Transverse colon (tissue), 4 donors: ENCODE measurements at regions not wholly inside any gene's neighbourhood (a gene's known extent, or its start where the extent isn't known, plus 50 kb on each side); places are given as distances from the start of the nearest gene placed in this dataset.

ENCODE experiments used
- DNase-seq: peaks from one replicate; pipeline ENCODE4 v3.0.0-alpha.2; 2019
- H3K27ac ChIP-seq, 4 donors: fragments of 200-600 bp; sonication (generic); 2 replicates each; pipeline ENCODE4 v1.5.1; 2016 to 2018; ENCODE audit warnings: inconsistent platforms in 4 of 4
- H3K27me3 ChIP-seq: fragments of 200-600 bp; sonication (generic); 2 replicates; pipeline ENCODE4 v1.5.1; 2017; ENCODE audit warnings: inconsistent platforms
- H3K36me3 ChIP-seq, 4 donors: fragments of 200-600 bp; sonication (generic); 2 replicates each; pipeline ENCODE4 v1.5.1; 2017 to 2019; ENCODE audit warnings: inconsistent platforms in 4 of 4
- H3K4me1 ChIP-seq, 4 donors: fragments of 200-600 bp; sonication (generic); 2 replicates each; pipeline ENCODE4 v1.5.1; 2017 to 2020; ENCODE audit warnings: inconsistent platforms in 4 of 4
- H3K4me3 ChIP-seq, 4 donors: fragments of 200-600 bp; sonication (generic); 1 replicate in 1 of 4; 2 replicates in 3 of 4; pipeline versions ENCODE4 v1.5.1 to v1.6.1; 2017 to 2019; ENCODE audit warnings: inconsistent platforms in 4 of 4
- H3K9me3 ChIP-seq, 2 donors: fragments of 200-600 bp; sonication (generic); 2 replicates each; pipeline ENCODE4 v1.5.1; 2017 to 2019; ENCODE audit warnings: inconsistent platforms in 2 of 2
- CTCF ChIP-seq, 5 experiments: fragments of 200-600 bp in 3 of 5; fragments of 450-650 bp in 2 of 5; sonication (generic) in 3 of 5; IDR thresholded peaks; 1 replicate in 2 of 5; 2 replicates in 3 of 5; pipeline ENCODE4 v1.5.1; 2016 to 2017; ENCODE audit warnings: antibody characterized with exemption in 5 of 5, inconsistent platforms in 3 of 5, mild to moderate bottlenecking in 2 of 5, moderate library complexity in 1 of 5
- EP300 ChIP-seq: sonication (generic); formaldehyde crosslinking; IDR thresholded peaks from one replicate; pipeline ENCODE4 v1.6.1; 2017; ENCODE audit warnings: antibody characterized with exemption, low read depth
- POLR2A ChIP-seq: fragments of 450-650 bp; IDR thresholded peaks from one replicate; pipeline ENCODE4 v1.6.1; 2016; ENCODE audit warnings: antibody characterized with exemption, mild to moderate bottlenecking, moderate library complexity
- POLR2AphosphoS5 ChIP-seq, 3 donors: sonication (generic); formaldehyde crosslinking; IDR thresholded peaks; one replicate each; pipeline ENCODE4 v1.6.1; 2016; ENCODE audit warnings: antibody characterized with exemption in 3 of 3
- WGBS, 2 donors: methylation state at CpG; one replicate each; pipeline ENCODE4 v1.1.5; 2018; ENCODE audit warnings: low coverage in 1 of 2; 5-methylcytosine and 5-hydroxymethylcytosine counted together
- in situ Hi-C, 4 donors: fragments of 200-750 bp; cut with MboI; loops; one replicate each; pipeline versions ENCODE4 v1.15.0 to v1.15.1; 2017; ENCODE audit warnings: low sequenced_read_pairs in 3 of 4, low pct_ligation_motif_present in 1 of 4, low pct_unique_long_range_greater_than_20kb in 1 of 4
- intact Hi-C: fragments of 100-400 bp; cut with DNase I; formaldehyde crosslinking; loops from one replicate; pipeline ENCODE4 v1.15.1; 2023; ENCODE audit warnings: low total_unique reads

GRCh38 chr18:28313602-28314001 lies 136.7 kb upstream of the CDH2 start:
- no peak for TF ChIP-seq EP300
- no peak for TF ChIP-seq CTCF (IDR thresholded peaks at IDR 0.05)
- TF ChIP-seq POLR2AphosphoS5 (IDR thresholded peaks at IDR 0.05) = no peak
- TF ChIP-seq POLR2A = no peak
- H3K4me1 ChIP-seq = no peaks in the 10 kb centered on the region
- in situ Hi-C loops (no loop called here), intact Hi-C loops (no loop called here)
- H3K36me3 ChIP-seq = no peaks in the 10 kb centered on the region
- 66 to 74% methylated on average over 3 of the region's 3 CpGs for WGBS, 2 donors
- no peak overlapping the region for H3K4me3 ChIP-seq
- DNase-seq = no peak
- no peaks in the 10 kb centered on the region for H3K9me3 ChIP-seq
- no peaks in the 10 kb centered on the region for H3K27me3 ChIP-seq
- no peak overlapping the region for H3K27ac ChIP-seq

- Histone ChIP-seq H3K4me3 (no peak overlapping the region), H3K27me3 (no peaks in the 10 kb centered on the region), H3K4me1 (no peaks in the 10 kb centered on the region), H3K27ac (no peak overlapping the region), H3K36me3 (no peaks in the 10 kb centered on the region), H3K9me3 (no peaks in the 10 kb centered on the region)
- no peak for TF ChIP-seq EP300
- TF ChIP-seq POLR2AphosphoS5 (IDR thresholded peaks at IDR 0.05) = no peak
- no peak for TF ChIP-seq CTCF (IDR thresholded peaks at IDR 0.05)
- TF ChIP-seq POLR2A = no peak
- DNase-seq = no peak
- in situ Hi-C loops = no loop called here
- intact Hi-C loops = no loop called here
- WGBS, 2 donors = 70 to 71% methylated on average over 5 of the region's 5 CpGs
Observed at GRCh38 chr18:28288784-28289183, 111.9 kb upstream of the CDH2 start.

- TF ChIP-seq EP300 (no peak), CTCF (IDR thresholded peaks at IDR 0.05) (no peak), POLR2A (no peak), POLR2AphosphoS5 (IDR thresholded peaks at IDR 0.05) (no peak)
Observed at GRCh38 chr18:28287146-28287545, 110.2 kb upstream of the CDH2 start.

GRCh38 chr18:28284132-28284531 lies 107.2 kb upstream of the CDH2 start:
- H3K4me1 ChIP-seq = no peaks in the 10 kb centered on the region
- intact Hi-C loops (no loop called here), in situ Hi-C loops (no loop called here)
- no peak for DNase-seq
- 61 to 62% methylated on average over 4 to 5 of the region's 5 CpGs for WGBS, 2 donors
- no peaks in the 10 kb centered on the region for H3K9me3 ChIP-seq
- H3K4me3 ChIP-seq = no peak overlapping the region
- no peaks in the 10 kb centered on the region for H3K27me3 ChIP-seq
- TF ChIP-seq CTCF (IDR thresholded peaks at IDR 0.05) = no peak
- no peak for TF ChIP-seq POLR2A
- TF ChIP-seq EP300 = no peak
- TF ChIP-seq POLR2AphosphoS5 (IDR thresholded peaks at IDR 0.05) = no peak
- no peak overlapping the region for H3K27ac ChIP-seq
- no peaks in the 10 kb centered on the region for H3K36me3 ChIP-seq

More at GRCh38 chr18:28287146-28287545, 110.2 kb upstream of the CDH2 start:
- DNase-seq = no peak
- no peaks in the 10 kb centered on the region for H3K4me1 ChIP-seq
- in situ Hi-C loops = no loop called here
- intact Hi-C loops = no loop called here
- H3K36me3 ChIP-seq = no peaks in the 10 kb centered on the region
- no peak overlapping the region for H3K4me3 ChIP-seq
- H3K9me3 ChIP-seq = no peaks in the 10 kb centered on the region
- no peak overlapping the region for H3K27ac ChIP-seq
- H3K27me3 ChIP-seq = no peaks in the 10 kb centered on the region
